ENCODE measurements at regions not wholly inside any gene's neighbourhood (a gene's known extent, or its start where the extent isn't known, plus 50 kb on each side); places are given as distances from the start of the nearest gene placed in this dataset.
"Not testable (repeated sequence)": the region's sequence is repeated elsewhere in the genome, so short reads cannot be mapped to it uniquely, and the experiment has no call there.

DNA sequence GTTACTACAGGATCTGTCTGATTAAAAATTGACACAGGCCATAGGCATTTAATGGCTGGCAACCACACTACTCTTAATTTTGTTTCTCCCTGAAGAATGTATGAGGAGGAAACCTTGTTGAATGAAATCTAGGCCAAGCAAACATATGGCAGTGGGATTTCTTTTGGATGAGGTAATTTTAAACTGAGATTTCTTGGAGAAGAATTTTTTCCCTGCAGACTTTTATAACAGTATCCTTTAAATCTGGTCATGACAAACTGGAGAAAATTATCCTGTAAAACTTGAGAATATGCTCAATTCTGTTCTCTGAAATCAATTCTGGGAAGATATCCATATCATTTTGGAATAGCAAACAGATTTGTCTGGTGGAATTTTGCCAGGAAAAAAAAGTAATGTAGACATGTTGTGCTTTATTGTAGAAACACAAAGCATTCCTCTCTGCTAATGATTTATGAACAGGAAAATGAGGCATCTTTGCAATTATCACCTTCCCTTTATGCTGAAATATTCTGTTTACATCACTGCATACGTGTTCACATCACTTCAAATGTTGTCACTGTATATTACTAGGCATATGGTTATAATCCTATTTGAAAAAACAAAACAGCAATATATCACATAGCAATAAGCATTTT lies 108.3 kb upstream of the ARSJ start:
- DNase-seq (ENCODE audit: low read depth) = no peak

- no peak for DNase-seq (ENCODE audit: low read depth)
Observed at GRCh38 chr4:114088481-114088880, 109.0 kb upstream of the ARSJ start.

GRCh38 chr4:114091546-114091945 lies 112.1 kb upstream of the ARSJ start:
- no peak for DNase-seq (ENCODE audit: low read depth)

DNA sequence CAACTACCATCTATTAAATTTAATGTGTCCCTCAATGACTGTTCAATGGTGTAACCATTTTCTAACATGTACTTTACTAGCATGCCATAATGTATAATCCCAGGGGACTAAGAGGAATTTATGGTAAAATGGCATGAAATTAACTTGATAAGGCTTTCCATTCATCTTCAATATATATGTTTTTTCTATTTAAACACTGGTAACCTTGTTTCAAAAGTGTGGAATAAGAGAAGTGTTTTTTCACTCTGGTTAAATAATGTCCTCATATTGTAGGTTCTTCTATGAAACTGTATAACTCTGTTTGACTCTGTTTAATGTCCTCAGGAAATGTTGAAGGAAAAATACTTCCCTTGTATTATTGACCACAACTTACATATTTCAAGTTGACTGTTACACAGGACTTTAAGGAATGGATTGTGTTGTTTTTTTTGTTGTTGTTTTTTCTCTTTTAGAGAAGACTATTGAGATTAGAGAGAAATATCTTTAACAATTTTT lies 113.8 kb upstream of the ARSJ start:
- no peak for DNase-seq (ENCODE audit: low read depth)

- DNase-seq (ENCODE audit: low read depth) = no peak
Observed at GRCh38 chr4:114100288-114101031, 121.0 kb upstream of the ARSJ start.

GRCh38 chr4:114103908-114104307 lies 124.5 kb upstream of the ARSJ start:
- no peak for DNase-seq (ENCODE audit: low read depth)

DNA sequence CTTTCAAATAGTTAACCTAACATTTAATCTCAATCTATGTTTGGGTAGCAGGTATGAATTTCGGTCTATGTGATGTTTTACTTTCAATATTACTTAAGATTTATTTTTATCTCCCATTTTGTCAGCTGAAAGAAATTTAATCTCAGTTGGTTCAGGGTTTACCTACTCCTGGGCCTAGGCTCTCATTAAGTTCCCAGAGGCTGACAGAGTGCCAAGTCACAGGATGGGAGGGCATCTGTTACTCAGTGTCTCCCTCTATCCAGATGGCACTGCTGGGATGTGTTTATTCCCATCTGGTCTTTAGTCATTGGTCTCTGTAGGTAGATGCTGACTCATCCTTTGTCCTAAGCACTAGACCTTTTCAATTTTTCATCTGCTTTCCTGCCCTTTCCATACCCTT lies 129.4 kb upstream of the ARSJ start:
- no peak for DNase-seq (ENCODE audit: low read depth)

DNA sequence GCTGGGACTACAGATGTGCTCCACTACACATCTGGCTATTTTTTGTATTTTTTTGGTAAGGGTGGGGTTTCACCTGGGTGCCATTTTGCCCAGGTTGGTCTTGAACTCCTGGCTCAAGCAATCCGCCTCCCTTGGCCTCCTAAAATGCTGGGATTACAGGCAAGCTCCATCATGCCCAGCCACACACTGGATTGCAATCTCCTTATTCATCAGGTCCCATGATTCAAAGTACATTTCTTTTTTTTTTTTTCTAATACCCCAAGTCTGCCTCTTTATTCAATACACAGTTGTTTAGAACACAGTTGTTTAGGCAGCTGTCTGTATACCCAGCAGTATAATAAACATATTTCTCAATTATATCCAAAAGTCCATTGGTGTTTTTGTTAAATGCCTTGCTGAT lies 130.3 kb upstream of the ARSJ start:
- DNase-seq (ENCODE audit: low read depth) = no peak

DNA sequence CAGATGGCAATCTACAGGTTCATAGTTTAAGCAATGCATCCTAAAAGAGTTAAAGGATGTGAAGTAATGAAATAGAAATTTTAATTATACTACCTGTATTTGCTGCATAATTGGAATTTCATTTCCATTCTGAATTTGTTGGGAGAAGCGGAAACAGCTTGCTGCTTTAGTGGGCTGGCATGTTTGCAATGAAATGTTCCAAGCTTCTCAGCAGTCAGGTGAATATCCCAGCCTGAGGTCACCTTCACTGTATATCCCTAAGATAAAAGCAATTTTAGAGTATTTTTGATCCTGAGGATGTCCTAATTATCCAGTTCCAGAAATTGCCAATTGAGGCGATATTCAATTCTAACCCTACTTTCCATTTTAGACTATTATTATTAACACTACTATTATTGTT lies 136.1 kb upstream of the ARSJ start:
- no peak for DNase-seq (ENCODE audit: low read depth)

DNA sequence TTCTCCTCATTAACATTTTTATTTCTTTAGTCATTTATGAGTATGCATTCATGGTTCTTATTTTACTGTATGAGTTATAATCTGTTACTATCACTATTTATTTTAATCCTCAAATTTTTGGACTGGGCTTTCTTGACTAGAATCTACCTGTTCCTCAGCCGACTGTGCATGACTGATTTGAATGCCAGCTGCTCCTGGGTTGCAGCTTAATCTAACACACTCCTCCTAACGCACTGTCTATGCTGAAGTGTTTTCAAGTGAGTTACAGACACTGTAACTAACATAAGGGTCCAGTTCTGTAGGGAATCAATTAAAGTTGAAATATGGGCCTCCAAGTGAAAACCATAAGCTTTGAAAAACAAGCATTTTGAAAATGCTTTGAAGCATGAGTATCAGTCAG lies 137.4 kb upstream of the ARSJ start:
- no peak for DNase-seq (ENCODE audit: low read depth)

DNA sequence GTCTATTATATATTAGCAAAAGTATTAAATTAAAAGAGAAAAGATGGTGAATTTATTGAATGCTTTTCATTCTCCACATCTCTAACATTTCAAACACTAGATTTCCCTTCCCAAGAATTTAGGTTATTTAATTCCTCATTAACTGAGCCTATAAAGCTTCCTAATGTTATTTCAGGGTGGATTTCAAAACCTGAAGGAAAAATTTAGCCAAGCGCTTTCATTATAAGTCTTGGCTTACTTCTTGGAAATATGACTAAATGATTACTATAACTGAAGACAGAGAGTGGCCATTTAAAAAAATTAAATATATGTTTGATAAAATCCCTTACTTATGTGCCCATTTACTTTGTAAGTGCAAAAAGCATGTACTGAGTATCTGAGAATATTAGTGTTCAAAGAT lies 141.8 kb upstream of the ARSJ start:
- DNase-seq (ENCODE audit: low read depth) = no peak

GRCh38 chr4:114132199-114132598 lies 152.8 kb upstream of the ARSJ start:
- no peak for DNase-seq (ENCODE audit: low read depth)

GRCh38 chr4:114132830-114133229 lies 153.4 kb upstream of the ARSJ start:
- no peak for DNase-seq (ENCODE audit: low read depth)

DNA sequence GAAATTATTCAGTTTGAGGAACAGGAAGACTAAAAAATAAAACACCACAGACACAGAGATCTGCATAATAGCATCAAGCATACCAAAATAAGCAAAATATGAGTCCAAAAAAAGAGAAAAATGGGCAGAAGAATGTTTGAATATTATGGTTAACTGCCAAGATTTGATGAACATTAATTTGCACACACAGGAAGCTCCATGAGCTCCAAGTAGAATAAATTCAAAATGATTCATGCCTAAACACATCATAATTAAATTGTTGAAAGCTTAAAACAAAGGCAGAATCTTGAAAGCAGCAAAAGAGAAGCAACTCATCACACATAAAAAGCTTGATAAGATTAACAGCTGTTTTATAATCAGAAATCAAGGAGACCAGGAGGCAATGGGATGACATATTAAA lies 156.6 kb upstream of the ARSJ start:
- DNase-seq (ENCODE audit: low read depth) = no peak

GRCh38 chr4:114137984-114138383 lies 158.5 kb upstream of the ARSJ start:
- no peak for DNase-seq (ENCODE audit: low read depth)

GRCh38 chr4:114146947-114147618 lies 167.6 kb upstream of the ARSJ start:
- no peak for DNase-seq (ENCODE audit: low read depth)

DNA sequence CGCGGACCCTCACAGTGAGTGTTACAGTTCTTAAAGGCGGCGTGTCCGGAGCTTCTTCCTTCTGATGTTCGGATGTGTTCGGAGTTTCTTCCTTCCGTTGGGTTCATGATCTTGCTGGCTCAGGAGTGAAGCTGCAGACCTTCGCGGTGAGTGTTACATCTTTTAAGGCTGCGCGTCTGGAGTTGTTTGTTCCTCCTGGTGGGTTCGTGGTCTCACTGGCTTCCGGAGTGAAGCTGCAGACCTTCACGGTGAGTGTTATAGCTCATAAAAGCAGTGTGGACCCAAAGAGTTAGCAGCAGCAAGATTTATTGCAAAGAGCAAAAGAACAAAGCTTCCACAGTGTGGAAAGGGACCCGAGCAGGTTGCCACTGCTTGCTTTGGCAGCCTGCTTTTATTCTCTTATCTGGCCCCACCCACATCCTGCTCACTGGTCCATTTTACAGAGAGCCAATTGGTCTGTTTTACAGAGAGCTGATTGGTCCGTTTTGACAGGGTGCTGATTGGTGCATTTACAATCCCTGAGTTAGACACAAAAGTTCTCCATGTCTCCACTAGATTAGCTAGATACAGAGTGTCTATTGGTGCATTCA lies 168.3 kb upstream of the ARSJ start:
- DNase-seq (ENCODE audit: low read depth) = not testable (repeated sequence)

- not testable (repeated sequence) for DNase-seq (ENCODE audit: low read depth)
Observed at GRCh38 chr4:114148372-114149070, 169.1 kb upstream of the ARSJ start.

DNA sequence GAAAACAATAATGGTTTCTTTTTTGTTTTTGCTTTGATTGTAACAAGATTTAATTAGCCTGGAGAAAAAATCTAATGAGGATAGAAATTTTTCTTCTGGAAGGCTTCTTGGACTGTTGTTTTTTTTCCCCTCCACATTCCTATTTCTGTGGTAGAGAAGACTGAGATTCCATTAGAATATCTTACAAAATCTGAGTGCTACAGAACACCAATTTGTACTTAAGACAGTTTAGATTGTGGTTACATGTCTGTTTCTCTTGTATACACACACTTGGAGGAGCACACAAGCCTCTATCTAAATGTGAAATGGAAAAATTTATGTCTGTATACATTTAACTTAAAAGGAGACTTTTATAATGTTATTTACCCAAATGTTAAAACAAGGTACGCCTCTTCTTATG lies 176.9 kb upstream of the ARSJ start:
- DNase-seq (ENCODE audit: low read depth) = no peak

GRCh38 chr4:114161809-114162208 lies 182.4 kb upstream of the ARSJ start:
- no peak for DNase-seq (ENCODE audit: low read depth)

- DNase-seq (ENCODE audit: low read depth) = no peak
Observed at GRCh38 chr4:114163051-114163450, 183.6 kb upstream of the ARSJ start.

GRCh38 chr4:114173968-114174367 lies 194.5 kb upstream of the ARSJ start:
- no peak for DNase-seq (ENCODE audit: low read depth)

Measured in activated T-cell treated with anti-CD3 and anti-CD28 coated beads for 48 hours (primary cell).